ENCODE measurements at regions not wholly inside any gene's neighbourhood (a gene's known extent, or its start where the extent isn't known, plus 50 kb on each side); places are given as distances from the start of the nearest gene placed in this dataset.

DNA sequence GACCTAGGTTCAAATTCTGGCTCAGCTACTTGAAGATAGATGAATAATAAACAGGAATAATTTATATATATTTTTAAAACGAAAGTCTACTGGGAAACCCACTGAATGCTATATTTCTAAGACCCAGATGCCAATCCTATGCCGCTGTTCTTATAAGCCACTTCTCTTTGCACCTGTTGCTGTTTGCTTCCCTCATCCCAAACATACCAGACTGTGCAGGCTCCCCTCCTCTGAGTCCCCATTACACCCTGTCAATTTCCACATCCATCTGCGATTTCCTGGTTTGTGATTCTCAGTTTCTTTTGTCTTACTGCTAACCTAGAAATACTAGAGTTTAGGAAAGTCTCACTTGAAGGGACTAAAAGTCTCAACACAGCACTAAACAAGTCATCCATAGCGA, 92.8 kb upstream of the CAST start:
- no peak for TF ChIP-seq EZH2 (IDR thresholded peaks at IDR 0.05; ENCODE audit: low read length, unreplicated experiment)
- TF ChIP-seq, protein P1, sequence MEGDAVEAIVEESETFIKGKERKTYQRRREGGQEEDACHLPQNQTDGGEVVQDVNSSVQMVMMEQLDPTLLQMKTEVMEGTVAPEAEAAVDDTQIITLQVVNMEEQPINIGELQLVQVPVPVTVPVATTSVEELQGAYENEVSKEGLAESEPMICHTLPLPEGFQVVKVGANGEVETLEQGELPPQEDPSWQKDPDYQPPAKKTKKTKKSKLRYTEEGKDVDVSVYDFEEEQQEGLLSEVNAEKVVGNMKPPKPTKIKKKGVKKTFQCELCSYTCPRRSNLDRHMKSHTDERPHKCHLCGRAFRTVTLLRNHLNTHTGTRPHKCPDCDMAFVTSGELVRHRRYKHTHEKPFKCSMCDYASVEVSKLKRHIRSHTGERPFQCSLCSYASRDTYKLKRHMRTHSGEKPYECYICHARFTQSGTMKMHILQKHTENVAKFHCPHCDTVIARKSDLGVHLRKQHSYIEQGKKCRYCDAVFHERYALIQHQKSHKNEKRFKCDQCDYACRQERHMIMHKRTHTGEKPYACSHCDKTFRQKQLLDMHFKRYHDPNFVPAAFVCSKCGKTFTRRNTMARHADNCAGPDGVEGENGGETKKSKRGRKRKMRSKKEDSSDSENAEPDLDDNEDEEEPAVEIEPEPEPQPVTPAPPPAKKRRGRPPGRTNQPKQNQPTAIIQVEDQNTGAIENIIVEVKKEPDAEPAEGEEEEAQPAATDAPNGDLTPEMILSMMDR (conservative IDR thresholded peaks at IDR 0.05; ENCODE audit: low read depth, low read length), result no peak
- no peak for TF ChIP-seq EZH2phosphoT487 (IDR thresholded peaks at IDR 0.05; ENCODE audit: borderline replicate concordance, low read length)
